GM21390 (cell line): ENCODE measurements at regions not wholly inside any gene's neighbourhood (a gene's known extent, or its start where the extent isn't known, plus 50 kb on each side); places are given as distances from the start of the nearest gene placed in this dataset.

Experiments used
- ATAC-seq: cut with Tn5 transposase; IDR thresholded peaks from one replicate; pipeline ENCODE4 v1.9.1; 2021; ENCODE audit not compliant: unreplicated experiment

- no peak for ATAC-seq
Observed at GRCh38 chr3:176798680-176799079, 398.6 kb downstream of the TBL1XR1 start.

GRCh38 chr3:176796371-176796770 lies 400.9 kb downstream of the TBL1XR1 start:
- no peak for ATAC-seq

- ATAC-seq: no peak
Observed at GRCh38 chr3:176795891-176796290, 401.4 kb downstream of the TBL1XR1 start.

GRCh38 chr3:176794406-176794805 lies 402.9 kb downstream of the TBL1XR1 start:
- ATAC-seq: no peak

- ATAC-seq: no peak
Observed at GRCh38 chr3:176789947-176790346, 407.3 kb downstream of the TBL1XR1 start.

GRCh38 chr3:176789281-176789705 lies 408.0 kb downstream of the TBL1XR1 start:
- no peak for ATAC-seq

- no peak for ATAC-seq
Observed at GRCh38 chr3:176787506-176787905, 409.8 kb downstream of the TBL1XR1 start.

- no peak for ATAC-seq
Observed at GRCh38 chr3:176785171-176785570, 412.1 kb downstream of the TBL1XR1 start.

GRCh38 chr3:176780766-176781165 lies 416.5 kb downstream of the TBL1XR1 start:
- no peak for ATAC-seq

- ATAC-seq: no peak
Observed at GRCh38 chr3:176776622-176777175, 420.6 kb downstream of the TBL1XR1 start.

- no peak for ATAC-seq
Observed at GRCh38 chr3:176769547-176770190, 427.6 kb downstream of the TBL1XR1 start.

GRCh38 chr3:176767385-176767784 lies 429.9 kb downstream of the TBL1XR1 start:
- ATAC-seq: no peak

GRCh38 chr3:176766862-176767261 lies 430.4 kb downstream of the TBL1XR1 start:
- no peak for ATAC-seq

- ATAC-seq: no peak
Observed at GRCh38 chr3:176765382-176765900, 431.8 kb downstream of the TBL1XR1 start.

- ATAC-seq: no peak
Observed at GRCh38 chr3:176759815-176760506, 437.3 kb downstream of the TBL1XR1 start.

- ATAC-seq: no peak
Observed at GRCh38 chr3:176757429-176757828, 439.9 kb downstream of the TBL1XR1 start.

- no peak for ATAC-seq
Observed at GRCh38 chr3:176755977-176756376, 441.3 kb downstream of the TBL1XR1 start.

- ATAC-seq: no peak
Observed at GRCh38 chr3:176755552-176755951, 441.7 kb downstream of the TBL1XR1 start.

- ATAC-seq: no peak
Observed at GRCh38 chr3:176741664-176742047, 455.6 kb downstream of the TBL1XR1 start.

- ATAC-seq: no peak
Observed at GRCh38 chr3:176740906-176741663, 456.2 kb downstream of the TBL1XR1 start.

- no peak for ATAC-seq
Observed at GRCh38 chr3:176739159-176739558, 458.1 kb downstream of the TBL1XR1 start.
